ENCODE measurements at regions not wholly inside any gene's neighbourhood (a gene's known extent, or its start where the extent isn't known, plus 50 kb on each side); places are given as distances from the start of the nearest gene placed in this dataset.

- no peaks in the 10 kb centered on the region for H3K27me3 ChIP-seq (replicated peaks; ENCODE audit: control insufficient read depth, insufficient read depth, low read length)
- no peak for TF ChIP-seq CTCF (IDR thresholded peaks at IDR 0.05; ENCODE audit: insufficient read depth, low read length, poor library complexity, severe bottlenecking)
- H3K36me3 ChIP-seq (ENCODE audit: control insufficient read depth, insufficient read depth, low read length): no peaks in the 10 kb centered on the region
- DNase-seq (ENCODE audit: extremely low read depth, insufficient read length): no peak
- H3K4me3 ChIP-seq (replicated peaks; ENCODE audit: low read depth, low read length): no peak overlapping the region
These were observed 71.0 kb downstream of the ZC3H11B start for GRCh38 chr1:219541946-219542345.

- Histone ChIP-seq H3K36me3 (ENCODE audit: control insufficient read depth, insufficient read depth, low read length) (no peaks in the 10 kb centered on the region), H3K27me3 (replicated peaks; ENCODE audit: control insufficient read depth, insufficient read depth, low read length) (no peaks in the 10 kb centered on the region), H3K4me3 (replicated peaks; ENCODE audit: low read depth, low read length) (no peak overlapping the region)
- no peak for TF ChIP-seq CTCF (IDR thresholded peaks at IDR 0.05; ENCODE audit: insufficient read depth, low read length, poor library complexity, severe bottlenecking)
- DNase-seq (ENCODE audit: extremely low read depth, insufficient read length): no peak
These were observed 73.2 kb downstream of the ZC3H11B start for GRCh38 chr1:219539645-219540254.

- TF ChIP-seq CTCF (IDR thresholded peaks at IDR 0.05; ENCODE audit: insufficient read depth, low read length, poor library complexity, severe bottlenecking): no peak
These were observed 74.0 kb downstream of the ZC3H11B start for GRCh38 chr1:219538886-219539285.

GRCh38 chr1:219537223-219537631 is 75.7 kb downstream of the ZC3H11B start:
- no peak for DNase-seq (ENCODE audit: extremely low read depth, insufficient read length)
- TF ChIP-seq CTCF (IDR thresholded peaks at IDR 0.05; ENCODE audit: insufficient read depth, low read length, poor library complexity, severe bottlenecking): no peak
- Histone ChIP-seq H3K4me3 (replicated peaks; ENCODE audit: low read depth, low read length) (no peak overlapping the region), H3K27me3 (replicated peaks; ENCODE audit: control insufficient read depth, insufficient read depth, low read length) (no peaks in the 10 kb centered on the region), H3K36me3 (ENCODE audit: control insufficient read depth, insufficient read depth, low read length) (no peaks in the 10 kb centered on the region)

More at GRCh38 chr1:219538886-219539285, 74.0 kb downstream of the ZC3H11B start:
- no peaks in the 10 kb centered on the region for H3K36me3 ChIP-seq (ENCODE audit: control insufficient read depth, insufficient read depth, low read length)
- DNase-seq (ENCODE audit: extremely low read depth, insufficient read length): no peak
- H3K4me3 ChIP-seq (replicated peaks; ENCODE audit: low read depth, low read length): no peak overlapping the region
- H3K27me3 ChIP-seq (replicated peaks; ENCODE audit: control insufficient read depth, insufficient read depth, low read length): no peaks in the 10 kb centered on the region

- Histone ChIP-seq H3K27me3 (replicated peaks; ENCODE audit: control insufficient read depth, insufficient read depth, low read length) (no peaks in the 10 kb centered on the region), H3K36me3 (ENCODE audit: control insufficient read depth, insufficient read depth, low read length) (no peaks in the 10 kb centered on the region), H3K4me3 (replicated peaks; ENCODE audit: low read depth, low read length) (no peak overlapping the region)
- no peak for DNase-seq (ENCODE audit: extremely low read depth, insufficient read length)
- TF ChIP-seq CTCF (IDR thresholded peaks at IDR 0.05; ENCODE audit: insufficient read depth, low read length, poor library complexity, severe bottlenecking): no peak
These were observed 76.9 kb downstream of the ZC3H11B start for GRCh38 chr1:219536038-219536437.

GRCh38 chr1:219534991-219535390 is 77.9 kb downstream of the ZC3H11B start:
- no peak for DNase-seq (ENCODE audit: extremely low read depth, insufficient read length)
- no peaks in the 10 kb centered on the region for H3K36me3 ChIP-seq (ENCODE audit: control insufficient read depth, insufficient read depth, low read length)
- TF ChIP-seq CTCF (IDR thresholded peaks at IDR 0.05; ENCODE audit: insufficient read depth, low read length, poor library complexity, severe bottlenecking): no peak
- H3K27me3 ChIP-seq (replicated peaks; ENCODE audit: control insufficient read depth, insufficient read depth, low read length): no peaks in the 10 kb centered on the region
- H3K4me3 ChIP-seq (replicated peaks; ENCODE audit: low read depth, low read length): no peak overlapping the region

All from GM06990 (cell line).